Stomach (tissue), 8 donors: ENCODE measurements at regions not wholly inside any gene's neighbourhood (a gene's known extent, or its start where the extent isn't known, plus 50 kb on each side); places are given as distances from the start of the nearest gene placed in this dataset.
"Not testable (repeated sequence)": the region's sequence is repeated elsewhere in the genome, so short reads cannot be mapped to it uniquely, and the experiment has no call there.

Source experiments
- DNase-seq, 2 donors: peaks; one replicate each; pipeline versions ENCODE4 v3.0.0 to v3.0.0-alpha.2; 2013 to 2019
- H3K27ac ChIP-seq, 5 donors: fragments of 200-600 bp in 4 of 5; sonication (generic) in 4 of 5; one replicate each; pipeline ENCODE4 v1.5.1; 2013 to 2019; ENCODE audit warnings: mild to moderate bottlenecking in 1 of 5, moderate library complexity in 1 of 5
- H3K27me3 ChIP-seq, 3 donors: fragments of 200-600 bp; sonication (generic); one replicate each; pipeline ENCODE4 v1.5.1; 2017 to 2019; ENCODE audit warnings: mixed run types in 1 of 3
- H3K36me3 ChIP-seq, 4 donors: fragments of 200-600 bp; sonication (generic); 1 replicate in 3 of 4; 2 replicates in 1 of 4; pipeline ENCODE4 v1.5.1; 2016 to 2019
- H3K4me1 ChIP-seq, 4 donors: fragments of 200-600 bp; sonication (generic); one replicate each; pipeline ENCODE4 v1.5.1; 2016 to 2019
- H3K4me3 ChIP-seq, 4 donors: fragments of 200-600 bp; sonication (generic) in 3 of 4; one replicate each; pipeline ENCODE4 v1.5.1; 2016 to 2019; ENCODE audit warnings: mild to moderate bottlenecking in 1 of 4
- H3K9me3 ChIP-seq, 4 donors: fragments of 200-600 bp; sonication (generic); one replicate each; pipeline ENCODE4 v1.5.1; 2016 to 2019
- EP300 ChIP-seq: sonication (generic); formaldehyde crosslinking; IDR thresholded peaks from one replicate; pipeline ENCODE4 v1.6.1; 2017; ENCODE audit warnings: antibody characterized with exemption
- POLR2A ChIP-seq, 4 donors: fragments of 450-650 bp; IDR thresholded peaks; one replicate each; pipeline ENCODE4 v1.6.1; 2016; ENCODE audit warnings: antibody characterized with exemption in 4 of 4, control low read depth in 2 of 4, mild to moderate bottlenecking in 1 of 4, moderate library complexity in 1 of 4
- POLR2AphosphoS5 ChIP-seq, 3 donors: sonication (generic); formaldehyde crosslinking; IDR thresholded peaks; one replicate each; pipeline ENCODE4 v1.6.1; 2016; ENCODE audit warnings: antibody characterized with exemption in 3 of 3
- WGBS, 5 donors: extraction: QIAGEN DNeasy Blood & Tissue Kit in 3 of 5; methylation state at CpG; one replicate each; pipeline versions ENCODE4 v1.1.5 to v1.1.7; 2013 to 2018; 5-methylcytosine and 5-hydroxymethylcytosine counted together
- intact Hi-C: fragments of 100-400 bp; cut with DNase I; formaldehyde crosslinking; loops from one replicate; pipeline ENCODE4 v1.15.1; 2023; ENCODE audit warnings: low total_unique reads
- TF ChIP-seq, protein P1 (sequence below), 7 experiments: fragments of 450-650 bp in 4 of 7; fragments of 200-600 bp in 3 of 7; sonication (generic) in 3 of 7; IDR thresholded peaks; one replicate each; pipeline ENCODE4 v1.5.1; 2016 to 2019; ENCODE audit warnings: antibody characterized with exemption in 7 of 7, control low read depth in 2 of 7, mild to moderate bottlenecking in 1 of 7
- donor health status: healthy with polysubstance abuse.
- donor health status: Bipolar disorder and iron deficiency.
- donor health status: healthy.

DNA sequence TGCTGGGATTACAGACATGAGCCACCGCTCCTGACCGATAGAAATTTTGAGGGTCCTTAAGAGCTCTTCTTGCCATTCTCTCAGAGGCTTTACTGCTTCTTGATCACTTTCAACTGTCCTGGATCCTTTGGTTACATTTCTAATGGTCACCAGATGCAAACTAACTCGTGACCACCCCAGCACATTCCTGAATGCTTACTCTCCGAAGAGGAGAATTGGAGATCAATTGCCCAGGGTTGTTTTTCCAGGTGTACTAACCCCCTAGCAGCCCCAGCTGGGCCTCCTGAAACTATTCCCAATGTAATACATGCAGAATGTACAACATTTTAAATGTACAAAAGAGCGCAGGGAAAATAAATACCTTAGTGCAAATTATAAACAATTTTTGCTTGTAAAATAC, 65.1 kb upstream of the TBL1XR1 start:
- 80 to 95% (median 91%) methylated on average over 5 of the region's 5 CpGs for WGBS, 5 donors
- DNase-seq, result no peak
- TF ChIP-seq EP300, result no peak
- TF ChIP-seq POLR2AphosphoS5 (IDR thresholded peaks at IDR 0.05), result no peak
- TF ChIP-seq, protein P1, sequence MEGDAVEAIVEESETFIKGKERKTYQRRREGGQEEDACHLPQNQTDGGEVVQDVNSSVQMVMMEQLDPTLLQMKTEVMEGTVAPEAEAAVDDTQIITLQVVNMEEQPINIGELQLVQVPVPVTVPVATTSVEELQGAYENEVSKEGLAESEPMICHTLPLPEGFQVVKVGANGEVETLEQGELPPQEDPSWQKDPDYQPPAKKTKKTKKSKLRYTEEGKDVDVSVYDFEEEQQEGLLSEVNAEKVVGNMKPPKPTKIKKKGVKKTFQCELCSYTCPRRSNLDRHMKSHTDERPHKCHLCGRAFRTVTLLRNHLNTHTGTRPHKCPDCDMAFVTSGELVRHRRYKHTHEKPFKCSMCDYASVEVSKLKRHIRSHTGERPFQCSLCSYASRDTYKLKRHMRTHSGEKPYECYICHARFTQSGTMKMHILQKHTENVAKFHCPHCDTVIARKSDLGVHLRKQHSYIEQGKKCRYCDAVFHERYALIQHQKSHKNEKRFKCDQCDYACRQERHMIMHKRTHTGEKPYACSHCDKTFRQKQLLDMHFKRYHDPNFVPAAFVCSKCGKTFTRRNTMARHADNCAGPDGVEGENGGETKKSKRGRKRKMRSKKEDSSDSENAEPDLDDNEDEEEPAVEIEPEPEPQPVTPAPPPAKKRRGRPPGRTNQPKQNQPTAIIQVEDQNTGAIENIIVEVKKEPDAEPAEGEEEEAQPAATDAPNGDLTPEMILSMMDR (IDR thresholded peaks at IDR 0.05), result no peak

GRCh38 chr3:177263615-177264368, 66.5 kb upstream of the TBL1XR1 start:
- Histone ChIP-seq H3K27me3 (no peaks in the 10 kb centered on the region), H3K4me3 (no peak overlapping the region), H3K9me3 (no peaks in the 10 kb centered on the region), H3K27ac (peak overlapping the region in 1 of 5 donors; percentile 11), H3K36me3 (no peaks in the 10 kb centered on the region), H3K4me1 (peaks cover 0 to 8% (median 3%) of the 10 kb centered on the region in 4 donors)
- no peak for DNase-seq
- WGBS, 5 donors, result 72 to 77% (median 76%) methylated on average over 8 of the region's 8 CpGs
- TF ChIP-seq EP300 (no peak), POLR2A (IDR thresholded peaks at IDR 0.05) (no peak), POLR2AphosphoS5 (IDR thresholded peaks at IDR 0.05) (no peak)
- TF ChIP-seq, protein P1 (IDR thresholded peaks at IDR 0.05), result no peak
- intact Hi-C loops, result no loop called here

More for the DNA sequence above, 65.1 kb upstream of the TBL1XR1 start:
- intact Hi-C loops, result no loop called here
- Histone ChIP-seq H3K36me3 (no peaks in the 10 kb centered on the region), H3K4me3 (no peak overlapping the region), H3K27ac (no peak overlapping the region), H3K9me3 (no peaks in the 10 kb centered on the region), H3K27me3 (no peaks in the 10 kb centered on the region), H3K4me1 (peaks cover 0 to 8% (median 3%) of the 10 kb centered on the region in 4 donors)

- WGBS, 5 donors, result 95 to 100% (median 98%) methylated on average over 7 to 36 of the region's 36 CpGs
- H3K27ac ChIP-seq, intact Hi-C loops, H3K27me3 ChIP-seq, DNase-seq, H3K4me3 ChIP-seq, H3K36me3 ChIP-seq, H3K4me1 ChIP-seq, H3K9me3 ChIP-seq: not testable (repeated sequence)
Observed at GRCh38 chr3:177271811-177272501, 74.7 kb upstream of the TBL1XR1 start.

DNA sequence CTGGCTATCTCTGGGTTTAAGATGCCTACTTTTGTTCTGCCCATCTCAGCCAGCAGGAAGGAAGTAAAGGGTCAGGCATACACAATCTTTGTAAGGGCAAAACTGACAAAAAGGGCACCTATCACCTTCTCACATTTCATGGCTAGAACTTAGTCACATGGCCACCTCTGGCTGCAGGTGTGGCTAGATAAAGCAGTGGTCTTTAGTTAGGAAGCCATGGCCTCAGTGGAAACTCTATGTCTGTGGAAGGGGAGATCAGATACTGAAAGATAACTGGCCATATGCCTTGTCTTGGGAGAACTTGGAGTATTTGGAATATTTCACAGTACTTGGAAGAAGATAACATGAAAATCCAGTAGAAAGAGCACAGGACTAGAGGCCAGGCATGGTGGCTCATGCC, 80.7 kb upstream of the TBL1XR1 start:
- Histone ChIP-seq H3K4me1 (peaks cover 0 to 21% (median 2%) of the 10 kb centered on the region in 4 donors), H3K27me3 (no peaks in the 10 kb centered on the region), H3K4me3 (no peak overlapping the region), H3K9me3 (no peaks in the 10 kb centered on the region), H3K27ac (no peak overlapping the region), H3K36me3 (no peaks in the 10 kb centered on the region)
- no peak for TF ChIP-seq POLR2A (IDR thresholded peaks at IDR 0.05)
- TF ChIP-seq EP300, result no peak
- no peak for TF ChIP-seq POLR2AphosphoS5 (IDR thresholded peaks at IDR 0.05)
- TF ChIP-seq, protein P1 (IDR thresholded peaks at IDR 0.05), result no peak
- DNase-seq, result no peak
- intact Hi-C loops, result no loop called here
